NCI-H82 treated with DMSO at 0.1 percent for 48 hours (cell line): ENCODE measurements at regions not wholly inside any gene's neighbourhood (a gene's known extent, or its start where the extent isn't known, plus 50 kb on each side); places are given as distances from the start of the nearest gene placed in this dataset.
"Not testable (repeated sequence)": the region's sequence is repeated elsewhere in the genome, so short reads cannot be mapped to it uniquely, and the experiment has no call there.

ENCODE experiments used
- DNase-seq: peaks from one replicate; lab custom pipeline; 2025; ENCODE audit not compliant: unreplicated experiment; lab: John Stamatoyannopoulos, UW

GRCh38 chr2:146392186-146392585, 1452.6 kb upstream of the ACVR2A start:
- no peak for DNase-seq

GRCh38 chr2:146388757-146389156, 1456.1 kb upstream of the ACVR2A start:
- DNase-seq: no peak

DNA sequence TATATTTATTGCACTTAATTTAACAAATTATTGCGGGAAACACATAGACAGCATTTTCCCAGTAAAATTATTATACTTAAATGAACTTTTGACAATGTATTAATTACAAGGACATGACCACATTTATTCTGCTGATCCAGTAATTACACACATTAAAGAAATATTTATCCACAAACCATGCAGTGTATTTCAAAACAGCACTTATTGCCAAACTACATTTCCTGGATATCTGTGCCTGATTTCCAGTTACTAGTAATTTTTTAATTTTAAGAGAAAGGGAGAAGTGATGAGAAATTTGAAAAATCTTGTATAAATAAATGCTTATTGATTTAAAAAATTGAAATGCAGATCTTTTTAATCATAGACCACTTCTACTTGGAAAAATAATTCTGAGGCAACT, 1458.7 kb upstream of the ACVR2A start:
- DNase-seq: no peak

- DNase-seq: no peak
These were observed 1459.8 kb upstream of the ACVR2A start for GRCh38 chr2:146385031-146385430.

GRCh38 chr2:146376511-146377064, 1468.2 kb upstream of the ACVR2A start:
- no peak for DNase-seq

- no peak for DNase-seq
These were observed 1470.3 kb upstream of the ACVR2A start for GRCh38 chr2:146374505-146374904.

- DNase-seq: not testable (repeated sequence)
These were observed 1473.5 kb upstream of the ACVR2A start for GRCh38 chr2:146371364-146371763.

DNA sequence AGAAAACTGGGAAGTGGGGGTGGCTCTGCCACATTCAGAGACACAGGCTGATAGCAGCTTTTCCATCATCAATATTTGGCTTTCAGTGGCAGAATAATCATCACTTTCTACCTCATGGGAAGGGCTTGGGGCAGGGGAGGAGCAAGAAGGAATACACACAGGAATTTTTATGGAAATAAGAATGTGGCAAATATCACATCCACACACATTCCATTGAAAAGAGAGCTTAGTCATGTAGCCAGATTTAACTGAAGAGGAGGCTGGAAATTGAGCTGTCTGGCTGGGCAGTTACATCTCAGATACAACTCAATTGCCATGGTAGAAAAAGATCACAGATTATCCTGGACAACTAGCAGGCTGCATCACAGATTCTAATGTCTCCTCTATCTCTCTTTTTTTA, 1474.0 kb upstream of the ACVR2A start:
- DNase-seq: no peak

DNA sequence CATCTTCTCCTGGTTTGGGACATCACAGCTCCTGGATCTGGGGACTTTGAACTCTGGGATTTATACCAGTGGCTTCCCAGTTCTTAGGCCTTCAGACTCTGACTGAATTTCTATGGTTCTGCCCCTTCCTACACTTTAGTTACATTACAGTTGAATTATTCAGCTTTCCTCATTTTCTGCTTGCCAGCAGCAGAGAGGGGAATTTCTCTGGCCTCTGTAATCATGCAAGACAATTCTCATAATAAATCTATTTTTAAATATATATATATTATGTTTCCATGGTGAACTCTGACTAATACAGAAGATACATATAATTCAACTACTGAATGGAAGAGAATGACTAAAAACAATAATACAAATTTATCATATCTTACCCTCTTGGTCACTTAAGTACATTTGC, 1478.6 kb upstream of the ACVR2A start:
- no peak for DNase-seq

DNA sequence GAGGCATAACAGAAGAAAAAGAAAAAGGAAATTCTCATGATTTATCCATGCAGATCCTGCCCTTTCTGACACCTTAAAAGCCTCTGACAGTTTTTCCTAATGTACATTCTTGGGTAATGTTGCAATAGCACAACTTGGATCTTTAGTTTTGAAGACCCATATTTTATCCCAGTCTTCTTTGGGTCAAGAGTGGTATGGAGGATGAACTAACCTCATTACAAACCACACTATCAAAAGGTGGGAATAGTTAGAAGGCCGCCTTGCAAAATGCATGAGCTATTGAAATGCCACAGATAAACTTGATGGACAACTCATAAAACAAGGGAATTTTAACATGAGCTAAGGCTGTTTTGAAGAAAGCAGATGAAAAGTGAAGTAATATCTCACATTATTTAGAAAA, 1479.8 kb upstream of the ACVR2A start:
- no peak for DNase-seq

DNA sequence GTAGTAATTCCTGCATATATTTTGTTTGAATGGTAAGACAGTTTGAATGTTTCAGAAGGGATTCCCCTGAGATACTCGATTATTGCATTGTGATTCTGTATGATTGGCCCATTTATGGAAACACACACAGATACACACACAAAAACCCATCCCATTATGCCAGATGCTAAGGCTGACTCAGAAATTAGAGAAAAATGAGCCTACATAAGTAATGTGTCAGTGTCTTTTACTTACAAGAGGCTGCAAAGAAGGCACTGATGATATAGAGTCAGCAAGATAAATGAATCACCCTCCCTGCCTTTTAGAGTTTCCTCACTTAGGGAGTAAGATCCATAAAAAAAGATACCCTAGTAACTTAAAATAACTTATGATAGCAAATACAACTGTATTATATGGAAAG, 1481.1 kb upstream of the ACVR2A start:
- no peak for DNase-seq

DNA sequence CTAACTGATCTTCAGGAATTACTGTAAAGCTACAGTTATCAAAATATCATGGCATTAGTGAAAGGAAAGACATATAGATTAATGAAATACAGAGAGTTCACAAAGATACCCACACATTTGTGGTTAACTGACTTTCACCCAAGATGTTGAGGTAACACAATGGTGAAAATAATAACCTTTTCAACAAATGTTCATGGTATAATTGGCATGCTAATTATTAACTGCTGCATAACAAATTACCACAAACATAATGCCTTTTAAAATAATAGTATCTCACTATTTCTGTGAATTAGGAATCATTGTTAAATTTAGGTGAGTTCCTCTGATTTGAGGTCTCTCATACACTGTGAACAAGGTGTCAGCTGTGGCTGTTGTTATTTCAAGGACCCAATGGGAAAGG, 1493.1 kb upstream of the ACVR2A start:
- no peak for DNase-seq

DNA sequence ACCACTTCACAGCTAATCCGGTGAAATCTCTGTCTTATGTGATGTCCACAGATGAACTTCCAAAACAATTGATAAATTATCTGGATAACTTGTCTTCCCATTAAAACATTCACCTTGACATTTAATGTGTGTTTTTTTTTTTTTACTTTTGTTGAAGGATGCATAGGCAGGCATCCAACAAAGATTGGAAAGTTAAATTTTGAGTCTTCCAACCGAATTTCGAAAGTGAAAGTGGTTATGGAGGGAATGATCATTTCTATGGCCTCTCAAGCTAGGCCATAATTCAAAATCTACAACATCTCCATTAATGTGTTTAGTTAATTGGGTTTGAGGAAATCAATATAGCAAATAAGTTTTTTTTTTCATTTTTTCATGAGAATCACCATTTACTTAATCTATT, 1495.5 kb upstream of the ACVR2A start:
- DNase-seq: no peak

DNA sequence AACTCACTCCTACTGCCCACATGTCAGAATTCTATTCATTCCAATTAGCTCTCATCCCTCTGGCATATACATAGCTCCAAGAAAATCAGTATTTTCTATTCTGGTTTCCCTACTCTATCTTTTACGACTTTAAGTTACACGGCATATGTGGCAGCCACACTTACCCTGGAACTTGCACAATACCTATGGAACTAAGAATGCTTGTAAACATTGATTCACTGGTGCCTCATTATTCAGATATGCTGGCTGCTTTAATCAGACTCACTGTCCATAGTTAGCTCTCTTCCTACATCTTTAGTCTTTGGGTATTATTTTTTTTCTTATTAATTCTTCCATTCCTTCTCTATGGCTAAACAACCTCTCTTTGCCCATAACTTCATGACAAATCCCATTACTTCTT, 1519.9 kb upstream of the ACVR2A start:
- no peak for DNase-seq

DNA sequence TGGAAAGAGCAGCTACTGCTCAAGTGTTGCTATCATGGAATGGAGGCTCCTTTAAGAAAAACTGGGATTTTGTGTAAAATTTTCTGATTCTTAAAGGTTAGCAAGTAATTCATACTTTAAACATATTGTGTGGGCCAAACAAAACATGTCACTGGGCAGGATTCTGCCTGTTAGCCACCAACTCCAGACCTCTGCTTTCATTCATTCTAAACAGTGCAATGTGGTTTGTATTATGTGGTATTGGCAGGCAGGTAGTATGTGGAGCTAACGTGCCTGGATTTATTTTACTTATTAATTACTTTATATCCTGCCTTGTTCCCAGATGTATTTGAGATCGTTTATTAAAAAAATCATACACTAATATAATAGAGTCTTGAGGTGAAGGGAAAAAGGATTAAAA, 1521.3 kb upstream of the ACVR2A start:
- DNase-seq: no peak

GRCh38 chr2:146321175-146321574, 1523.7 kb upstream of the ACVR2A start:
- no peak for DNase-seq

DNA sequence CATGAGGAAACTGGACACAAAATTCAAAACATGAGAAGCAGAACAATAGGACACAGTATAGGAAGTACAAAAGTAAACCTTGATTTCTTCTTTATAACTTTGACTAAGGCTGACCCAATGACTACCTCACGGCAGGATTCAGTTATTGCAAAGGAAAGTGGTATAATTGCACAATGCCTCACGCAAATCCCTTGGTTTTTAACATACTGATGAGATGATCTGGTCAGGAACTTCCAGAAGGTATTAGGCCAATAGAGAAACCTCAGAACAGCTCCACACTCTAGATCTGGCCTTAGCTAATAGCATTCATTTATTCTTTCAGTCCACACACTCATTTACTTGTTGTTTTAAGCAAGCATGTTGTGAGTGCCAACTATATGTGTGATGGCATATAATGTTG, 1526.9 kb upstream of the ACVR2A start:
- no peak for DNase-seq

- no peak for DNase-seq
These were observed 1531.9 kb upstream of the ACVR2A start for GRCh38 chr2:146312899-146313298.

- DNase-seq: no peak
These were observed 1539.7 kb upstream of the ACVR2A start for GRCh38 chr2:146305164-146305563.

GRCh38 chr2:146301287-146301686, 1543.5 kb upstream of the ACVR2A start:
- no peak for DNase-seq

GRCh38 chr2:146295080-146295670, 1549.7 kb upstream of the ACVR2A start:
- no peak for DNase-seq

DNA sequence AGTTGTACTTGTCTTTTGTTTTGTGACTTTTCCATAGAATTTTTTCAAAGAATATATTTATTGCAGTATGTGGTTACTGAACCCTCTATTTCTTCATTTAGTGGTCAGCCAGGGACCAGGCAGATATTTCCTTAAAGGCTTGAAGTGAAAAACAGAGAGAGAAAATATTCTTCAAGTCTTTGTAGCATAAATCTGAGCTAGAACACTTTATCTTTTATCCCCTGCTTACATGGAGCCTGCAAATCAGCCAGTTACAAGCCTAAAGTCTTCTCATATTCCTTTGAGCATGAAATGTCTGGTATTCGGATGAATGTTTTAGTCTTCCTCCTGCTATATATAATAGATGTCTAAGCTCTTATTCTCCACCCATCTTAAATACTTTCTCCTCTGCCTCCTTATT, 1557.5 kb upstream of the ACVR2A start:
- DNase-seq: no peak

DNA sequence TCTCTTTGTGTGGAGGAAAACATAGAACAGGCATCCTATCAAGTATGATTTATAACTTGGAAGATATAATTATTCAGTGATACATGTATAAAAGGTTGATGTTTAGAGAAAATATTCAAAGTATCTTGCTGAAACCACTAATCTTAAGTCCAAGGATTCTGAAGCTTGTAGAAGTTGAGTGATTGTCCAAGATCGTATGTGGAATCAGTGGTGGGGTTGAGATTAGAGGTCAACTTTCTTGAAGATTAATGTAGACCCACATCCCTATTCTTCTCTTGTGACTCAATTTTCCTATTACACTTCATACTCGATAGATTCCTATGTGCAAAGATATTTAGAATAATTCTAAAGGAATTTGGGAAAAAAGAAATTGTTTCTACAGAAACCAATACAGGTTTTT, 1565.9 kb upstream of the ACVR2A start:
- DNase-seq: no peak
